Erythroblast (primary cell): ENCODE measurements at regions not wholly inside any gene's neighbourhood (a gene's known extent, or its start where the extent isn't known, plus 50 kb on each side); places are given as distances from the start of the nearest gene placed in this dataset.

Experiments used
- DNase-seq, 2 experiments: peaks; one replicate each; lab custom pipeline; 2025; lab: John Stamatoyannopoulos, UW
- GATA1 ChIP-seq: IDR thresholded peaks from 2 replicates; pipeline ENCODE4 v1.6.1; 2011; ENCODE audit warnings: low read depth, mild to moderate bottlenecking, control low read depth, low read length, moderate library complexity
- POLR2A ChIP-seq: IDR thresholded peaks from 2 replicates; pipeline ENCODE4 v1.6.1; 2011; ENCODE audit warnings: mild to moderate bottlenecking, low read length

DNA sequence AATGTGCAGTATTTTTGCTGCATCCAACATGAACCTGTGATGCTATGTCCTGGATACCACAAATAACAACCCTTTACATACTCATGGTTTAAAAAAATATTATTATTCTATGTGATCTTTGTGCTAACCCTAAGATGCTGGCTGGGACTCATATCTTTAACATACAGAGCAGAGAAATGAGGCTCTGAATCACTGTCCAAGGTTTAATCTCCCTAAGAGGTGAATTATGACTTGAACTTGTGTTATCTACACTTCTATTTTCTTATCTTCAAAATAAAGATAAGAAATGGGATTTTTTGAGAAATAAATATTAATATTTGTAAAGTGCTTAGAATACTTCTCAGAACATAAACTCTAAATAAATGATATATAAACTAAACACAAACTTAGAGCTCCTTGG is 68.8 kb upstream of the GRIA1 start:
- TF ChIP-seq GATA1 = no peak
- TF ChIP-seq POLR2A = no peak
- no peak for DNase-seq

DNA sequence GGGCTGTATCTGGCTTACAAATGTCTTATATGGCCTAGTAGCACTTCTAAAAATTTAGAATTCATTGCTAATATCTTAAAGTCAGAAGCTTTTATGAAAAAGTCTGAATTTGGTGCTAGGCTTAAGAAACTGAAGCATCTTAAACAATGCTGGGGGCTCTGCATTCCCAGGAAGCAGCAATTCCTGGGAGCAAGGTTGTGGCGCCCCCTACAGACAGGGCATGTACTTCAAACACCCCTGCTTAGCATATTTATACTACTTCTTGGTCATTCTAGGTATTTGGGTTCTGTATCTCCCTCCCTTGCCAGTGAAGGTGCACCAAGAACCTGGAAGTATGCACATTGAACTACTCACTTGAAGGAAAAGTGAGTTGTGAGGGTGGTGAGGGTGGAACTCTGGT is 64.6 kb upstream of the GRIA1 start:
- peak; percentile 5 to 36 for DNase-seq
- TF ChIP-seq POLR2A (no peak), GATA1 (no peak)

DNA sequence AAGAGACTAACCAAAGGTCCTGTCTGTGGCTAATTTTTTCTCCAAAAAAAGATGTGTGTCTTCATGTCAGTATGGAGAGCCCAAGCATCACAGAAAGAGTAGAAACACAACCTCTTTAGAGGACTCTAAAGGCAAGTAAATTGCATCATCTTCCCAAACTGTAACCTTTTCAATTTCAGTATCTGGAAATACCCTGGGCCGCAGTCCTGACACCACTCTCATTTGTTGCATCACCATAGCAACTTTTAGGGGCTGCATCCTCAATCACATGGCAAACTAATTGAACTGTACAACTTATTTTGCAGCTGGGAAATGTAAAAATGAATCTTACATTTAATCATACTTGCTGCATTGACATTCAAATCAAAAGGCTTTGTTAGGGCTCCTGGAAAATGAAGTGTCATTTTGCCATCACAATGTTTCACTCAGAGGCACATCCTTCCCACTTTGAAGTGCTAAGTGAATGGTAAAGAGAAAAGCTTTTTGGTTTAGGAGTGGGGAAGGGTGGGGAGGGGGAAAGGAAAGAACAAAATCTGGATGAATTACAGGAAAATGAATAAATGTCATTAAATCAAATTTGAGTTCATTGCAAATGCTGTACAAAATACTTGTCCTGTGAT is 60.6 kb upstream of the GRIA1 start:
- no peak for DNase-seq
- TF ChIP-seq POLR2A = no peak
- TF ChIP-seq GATA1 = no peak

DNA sequence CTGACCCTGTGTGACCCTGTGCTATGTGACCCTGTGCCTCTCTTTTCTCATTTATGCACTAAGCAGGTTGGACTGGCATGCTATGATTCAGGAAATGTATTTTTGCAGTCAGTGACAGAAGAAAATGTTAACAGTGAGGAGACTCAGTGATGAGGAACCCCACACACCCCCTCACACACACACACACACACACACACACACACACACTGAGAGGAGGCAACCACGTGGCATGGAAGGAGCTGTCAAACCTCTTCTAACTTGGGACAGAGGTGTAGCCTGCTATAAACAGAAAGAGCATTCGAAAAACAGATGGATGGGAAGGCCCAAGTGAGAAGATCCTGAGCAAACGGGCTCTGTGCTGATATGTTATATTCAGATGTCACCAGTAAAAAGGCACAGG is 57.9 kb upstream of the GRIA1 start:
- no peak for TF ChIP-seq POLR2A
- no peak for TF ChIP-seq GATA1
- DNase-seq = no peak

DNA sequence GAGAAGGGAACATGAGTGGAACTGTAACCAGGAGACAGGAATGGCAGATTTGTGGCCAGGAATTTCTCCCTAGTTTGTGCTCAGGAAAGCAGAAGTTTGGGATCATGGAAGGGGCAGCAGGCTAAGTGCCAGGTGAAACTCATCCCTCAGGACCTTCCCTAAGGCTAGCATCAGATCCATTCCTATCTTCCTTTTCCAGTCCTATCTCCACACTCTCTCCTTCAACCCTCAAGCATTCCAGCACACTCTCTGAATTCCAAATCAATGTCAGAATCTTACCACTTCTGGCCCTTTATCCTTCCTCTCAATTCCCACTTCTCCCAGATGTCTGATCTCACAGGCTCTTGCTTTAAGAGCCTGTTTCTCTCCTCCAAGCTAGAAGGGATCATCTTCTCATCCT is 53.2 kb upstream of the GRIA1 start:
- TF ChIP-seq GATA1 (no peak), POLR2A (no peak)
- no peak for DNase-seq

DNA sequence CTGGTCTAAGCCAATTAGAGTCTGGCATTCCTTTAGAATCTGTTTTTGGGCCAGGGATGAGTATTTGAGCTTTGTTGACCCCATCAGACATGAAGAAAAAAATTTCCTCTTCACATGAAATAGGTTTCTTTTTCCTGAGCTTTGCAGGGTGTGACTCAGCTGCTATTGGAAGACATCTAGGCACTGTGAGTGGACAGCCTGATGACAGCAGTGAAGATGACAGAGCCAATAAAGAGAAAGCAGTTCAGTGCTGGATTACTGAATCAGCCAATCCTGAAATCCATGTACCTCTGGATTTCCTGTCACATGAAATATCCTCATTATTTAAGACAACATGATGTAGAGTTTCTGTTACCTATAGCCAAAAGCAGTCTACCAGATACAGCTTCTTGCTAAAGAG is 51.3 kb upstream of the GRIA1 start:
- DNase-seq = no peak
- TF ChIP-seq POLR2A = no peak
- no peak for TF ChIP-seq GATA1
